Left cardiac atrium (tissue), 4 donors: ENCODE measurements at regions not wholly inside any gene's neighbourhood (a gene's known extent, or its start where the extent isn't known, plus 50 kb on each side); places are given as distances from the start of the nearest gene placed in this dataset.
"Not testable (repeated sequence)": the region's sequence is repeated elsewhere in the genome, so short reads cannot be mapped to it uniquely, and the experiment has no call there.

ENCODE experiments used
- ATAC-seq, 2 donors: fragments of 200-7000 bp; cut with Tn5 transposase; one replicate each; pipeline ENCODE4 v1.9.1; 2020; ENCODE audit warnings: mild to moderate bottlenecking in 2 of 2, moderate library complexity in 2 of 2
- DNase-seq: peaks from one replicate; pipeline ENCODE4 v3.0.0-alpha.2; 2020
- intact Hi-C, 2 donors: fragments of 100-400 bp; cut with DNase I; formaldehyde crosslinking; loops; one replicate each; pipeline versions ENCODE4 v1.14.1 to v1.15.1; 2022 to 2023
- donor health status: DM: no; HTN: yes; CAD: no.
- donor health status: DM: no; HTN: yes; CAD: no; lungs with severe emphysema.
- donor health status: DM: yes; HTN: yes; CAD: no.
- donor health status: Dilated cardiomyopathy.

- no peak for ATAC-seq
- no peak for DNase-seq
- intact Hi-C loops, result no loop called here
Observed at GRCh38 chr22:49004484-49005399, 822.9 kb downstream of the BRD1 start.

GRCh38 chr22:48997605-48998004, 830.1 kb downstream of the BRD1 start:
- intact Hi-C loops, DNase-seq, ATAC-seq: not testable (repeated sequence)

- no peak for ATAC-seq
- no peak for DNase-seq
- intact Hi-C loops, result no loop called here
Observed at GRCh38 chr22:48993655-48994054, 834.0 kb downstream of the BRD1 start.

- no peak for DNase-seq
- no peak for ATAC-seq
- intact Hi-C loops, result no loop called here
Observed at GRCh38 chr22:48984639-48985038, 843.0 kb downstream of the BRD1 start.

GRCh38 chr22:48982321-48982905, 845.3 kb downstream of the BRD1 start:
- intact Hi-C loops, result no loop called here
- DNase-seq (no peak), ATAC-seq (no peak)

- no peak for DNase-seq
- intact Hi-C loops, result no loop called here
- no peak for ATAC-seq
Observed at GRCh38 chr22:48981371-48982061, 846.2 kb downstream of the BRD1 start.

- intact Hi-C loops, result no loop called here
- DNase-seq (no peak), ATAC-seq (no peak)
Observed at GRCh38 chr22:48980918-48981317, 846.8 kb downstream of the BRD1 start.

- intact Hi-C loops, result no loop called here
- DNase-seq (no peak), ATAC-seq (no peak)
Observed at GRCh38 chr22:48980409-48980808, 847.3 kb downstream of the BRD1 start.

- no peak for ATAC-seq
- intact Hi-C loops, result no loop called here
- DNase-seq, result no peak
Observed at GRCh38 chr22:48979482-48979881, 848.2 kb downstream of the BRD1 start.

- ATAC-seq, result no peak
- intact Hi-C loops, result no loop called here
Observed at GRCh38 chr22:48976556-48977535, 850.8 kb downstream of the BRD1 start.

GRCh38 chr22:48975886-48976285, 851.8 kb downstream of the BRD1 start:
- intact Hi-C loops, result no loop called here
- DNase-seq (no peak), ATAC-seq (no peak)

More at GRCh38 chr22:48976556-48977535, 850.8 kb downstream of the BRD1 start:
- no peak for DNase-seq

- ATAC-seq, result no peak
- no peak for DNase-seq
- intact Hi-C loops, result no loop called here
Observed at GRCh38 chr22:48975316-48975741, 852.3 kb downstream of the BRD1 start.

- ATAC-seq (no peak), DNase-seq (no peak)
- intact Hi-C loops, result no loop called here
Observed at GRCh38 chr22:48974443-48975315, 853.0 kb downstream of the BRD1 start.

- DNase-seq (no peak), ATAC-seq (no peak)
- intact Hi-C loops, result no loop called here
Observed at GRCh38 chr22:48973694-48974041, 854.0 kb downstream of the BRD1 start.

- ATAC-seq (no peak), DNase-seq (no peak)
- intact Hi-C loops, result no loop called here
Observed at GRCh38 chr22:48972979-48973693, 854.5 kb downstream of the BRD1 start.

GRCh38 chr22:48968201-48968959, 859.3 kb downstream of the BRD1 start:
- no peak for DNase-seq
- ATAC-seq, result no peak
- intact Hi-C loops, result no loop called here

GRCh38 chr22:48963405-48963804, 864.3 kb downstream of the BRD1 start:
- DNase-seq, result no peak
- ATAC-seq, result no peak
- intact Hi-C loops, result no loop called here
